IPS-NIHi7 (cell line): ENCODE measurements at regions not wholly inside any gene's neighbourhood (a gene's known extent, or its start where the extent isn't known, plus 50 kb on each side); places are given as distances from the start of the nearest gene placed in this dataset.

ENCODE experiments used
- DNase-seq: peaks from one replicate; pipeline ENCODE4 v3.0.0; 2012; ENCODE audit warnings: mixed read lengths; ENCODE audit errors: extremely low spot score

DNA sequence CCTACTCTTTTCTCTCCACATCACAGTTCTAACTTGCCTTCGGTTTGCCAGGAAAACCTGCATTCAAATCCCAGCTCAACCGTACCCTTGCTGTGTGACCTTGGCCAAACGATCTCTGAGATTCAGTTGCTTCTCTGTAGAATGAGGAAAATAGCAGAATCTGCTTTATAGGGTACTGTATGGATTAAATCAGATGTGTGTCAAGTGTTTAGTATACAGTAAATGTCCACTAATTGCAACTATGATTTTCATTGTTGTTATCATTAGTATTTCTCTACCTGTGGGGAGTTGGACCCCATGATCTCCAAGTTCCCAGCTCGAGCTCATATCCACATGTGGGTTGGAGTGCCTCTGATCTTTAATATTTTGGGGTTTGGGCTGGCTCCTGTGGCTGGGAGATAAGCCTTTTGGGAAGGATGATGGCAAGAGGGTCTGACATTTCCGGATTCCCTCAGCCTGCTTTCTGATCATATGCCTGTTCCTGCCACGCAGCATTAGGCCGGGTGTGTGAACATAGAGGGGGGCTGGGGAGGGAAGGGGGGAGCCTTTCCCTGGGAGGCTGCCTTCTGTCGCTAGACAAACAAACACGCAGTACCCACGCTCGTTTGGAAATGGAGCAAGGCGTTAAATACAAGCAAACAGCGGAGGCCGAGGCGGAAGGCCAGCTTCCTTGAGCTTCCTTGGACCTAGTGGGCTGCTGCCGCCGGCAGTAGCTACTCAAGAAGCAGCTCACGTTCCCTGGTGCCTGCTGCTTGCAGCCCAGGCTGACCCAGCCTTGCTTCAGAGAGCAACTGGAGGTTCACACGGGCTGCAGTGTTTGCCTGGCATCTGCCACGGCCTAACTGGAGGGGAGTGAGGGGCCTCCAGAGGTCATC lies 213.5 kb upstream of the LHX5 start:
- no peak for DNase-seq

DNA sequence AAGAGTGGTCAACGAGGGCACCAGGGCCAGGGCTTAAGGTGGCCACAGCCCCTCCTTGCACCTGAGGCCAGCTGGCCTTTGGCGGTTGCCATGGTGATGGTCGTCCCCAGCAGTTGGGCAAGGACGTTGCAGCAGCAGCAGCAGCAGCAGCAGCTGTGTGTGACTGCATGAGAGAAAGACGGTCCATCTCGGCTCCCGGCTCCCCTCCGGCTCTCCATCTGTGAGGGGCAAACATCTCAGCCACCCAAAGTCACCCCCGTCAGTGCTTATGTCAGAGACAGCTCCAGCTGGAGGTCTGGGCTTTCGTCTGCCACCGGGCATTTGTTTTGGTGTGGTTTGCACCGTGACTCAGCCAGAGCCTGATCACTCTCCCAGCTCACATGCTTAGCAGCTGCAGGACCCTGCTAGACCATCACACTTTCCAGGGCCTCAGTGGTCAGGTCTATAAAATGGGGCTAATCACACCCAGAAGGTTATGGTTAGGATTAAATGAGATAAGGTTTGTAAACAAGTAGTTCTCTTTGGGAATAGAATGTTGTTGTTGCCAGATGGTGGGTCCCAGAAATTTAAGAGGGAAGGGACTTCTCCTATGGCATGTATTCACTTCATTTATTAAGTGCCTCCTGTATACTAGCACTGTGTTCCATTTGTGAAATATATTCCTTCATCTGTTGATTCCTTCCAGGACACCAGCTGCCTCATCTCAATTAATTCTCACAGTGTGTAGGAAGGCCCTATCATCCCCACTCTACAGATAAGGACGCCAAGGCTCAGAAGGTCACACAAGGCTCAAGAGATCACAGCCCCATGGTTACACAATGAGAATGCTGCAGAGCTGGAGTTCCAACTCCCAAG lies 212.6 kb upstream of the LHX5 start:
- no peak for DNase-seq

DNA sequence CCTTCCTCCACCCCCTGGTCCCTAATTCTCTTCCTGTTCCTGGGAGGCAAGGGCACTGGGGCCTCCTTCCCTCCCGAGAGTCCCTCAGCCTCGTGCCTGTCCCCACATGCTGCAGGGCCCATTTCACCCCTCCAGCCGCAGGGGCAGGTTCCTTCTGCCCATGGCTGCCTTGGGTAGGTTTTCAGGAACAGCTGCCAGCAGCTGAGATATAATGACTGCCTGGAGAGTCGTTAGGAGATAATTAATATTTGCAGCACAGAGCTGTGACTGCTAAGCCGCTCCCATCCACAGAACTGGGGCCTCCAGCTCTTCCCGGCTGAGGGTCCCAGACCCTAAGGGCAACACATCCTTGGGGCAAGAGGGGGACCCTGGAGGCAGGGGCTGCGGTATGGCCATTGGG lies 211.9 kb upstream of the LHX5 start:
- DNase-seq, result no peak

DNA sequence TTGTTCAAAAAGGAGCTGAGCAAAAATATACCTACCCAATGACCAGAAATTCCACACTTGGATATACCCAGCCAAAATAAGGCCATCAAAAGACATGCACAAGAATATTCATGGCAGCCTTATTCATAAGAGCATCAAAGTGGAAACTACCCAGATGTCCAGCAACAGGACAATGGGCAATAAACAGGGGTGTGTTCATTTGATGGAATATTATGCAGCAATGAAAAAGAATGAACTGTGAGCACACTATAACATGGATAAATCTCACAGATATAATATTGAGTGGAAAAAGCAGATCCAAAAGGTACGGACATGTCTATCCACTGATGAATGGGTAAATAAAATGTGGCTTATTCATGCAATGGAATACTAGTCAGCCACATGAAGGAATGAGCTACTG lies 209.2 kb upstream of the LHX5 start:
- DNase-seq, result no peak

DNA sequence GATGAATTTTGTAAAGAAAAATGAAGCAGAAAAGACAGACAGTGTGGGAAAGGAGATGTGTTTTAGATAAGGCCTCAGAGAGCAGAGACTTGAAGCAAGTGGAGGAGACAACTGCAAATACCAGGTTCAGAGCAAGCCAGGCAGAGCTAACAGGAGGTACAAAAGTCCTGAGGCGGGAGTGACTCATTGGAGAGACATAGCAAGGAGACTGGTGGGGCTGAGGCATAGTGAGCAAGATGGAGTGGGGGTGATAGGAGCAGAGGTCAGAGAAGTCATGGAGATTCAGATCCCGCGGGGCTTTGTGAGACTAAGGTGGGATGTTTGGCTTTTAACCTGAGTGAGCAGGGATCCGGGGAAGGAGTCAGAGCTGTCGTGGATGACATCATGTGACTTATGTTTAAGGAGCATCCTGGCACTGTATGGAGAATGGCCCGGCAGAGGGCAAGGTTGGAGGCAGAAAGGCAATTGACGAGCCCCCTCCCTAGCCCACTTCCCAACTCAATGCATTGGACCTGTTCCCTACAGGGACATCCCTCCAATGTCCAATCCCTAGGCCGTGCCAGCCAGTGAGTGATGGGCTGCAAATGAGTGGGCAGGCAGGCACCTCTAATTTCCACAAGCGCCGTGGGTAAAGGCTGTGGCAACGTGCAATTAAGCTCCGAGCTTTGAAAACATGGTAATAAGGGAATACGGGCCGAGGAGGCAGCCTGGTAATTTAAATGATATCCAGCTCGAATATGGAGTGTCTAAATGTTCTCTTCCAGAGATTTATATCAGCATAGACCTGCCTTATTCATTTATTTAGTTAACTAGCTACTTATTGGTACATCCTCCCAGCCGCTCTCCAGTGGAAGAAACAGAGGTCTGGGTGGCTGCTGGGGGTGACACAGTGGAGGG lies 206.8 kb upstream of the LHX5 start:
- no peak for DNase-seq

DNA sequence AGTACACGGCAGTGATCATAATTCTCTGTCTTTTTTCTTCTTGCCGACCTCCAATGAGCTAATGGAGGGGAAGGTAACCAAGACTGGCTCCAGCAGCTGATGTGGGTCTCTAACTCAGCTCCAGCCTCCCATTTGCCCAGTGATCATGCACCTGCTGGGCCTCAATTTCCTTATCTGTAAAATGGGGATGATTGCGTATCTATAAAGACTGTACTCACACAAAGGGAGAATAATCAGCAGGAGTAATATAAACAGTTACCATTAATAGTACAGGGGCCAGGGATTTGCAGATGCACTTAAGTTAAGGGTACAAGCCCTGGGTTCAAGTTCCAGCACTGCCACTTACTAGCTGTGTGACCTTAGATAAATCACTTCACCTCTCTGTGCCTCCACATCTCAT lies 204.9 kb upstream of the LHX5 start:
- no peak for DNase-seq

DNA sequence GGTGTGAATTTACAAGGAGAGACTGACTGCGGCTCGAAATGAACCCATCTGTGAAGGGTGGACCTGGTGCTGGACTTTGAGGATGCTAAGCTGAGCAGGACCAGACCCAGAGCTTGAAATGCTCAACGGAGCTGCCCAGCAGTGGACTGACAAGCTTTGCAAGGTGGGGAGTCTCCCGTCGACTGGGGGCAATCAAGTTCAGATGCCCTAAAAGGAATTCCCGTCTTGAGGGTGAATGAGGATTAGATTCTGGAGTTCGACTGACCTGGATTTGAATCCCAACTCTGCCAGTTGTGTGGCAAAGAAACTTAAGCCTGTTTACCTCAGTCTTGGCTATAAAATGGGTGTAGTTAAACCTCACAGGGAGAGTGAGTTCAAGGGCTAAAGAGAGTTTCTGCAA lies 204.4 kb upstream of the LHX5 start:
- no peak for DNase-seq

DNA sequence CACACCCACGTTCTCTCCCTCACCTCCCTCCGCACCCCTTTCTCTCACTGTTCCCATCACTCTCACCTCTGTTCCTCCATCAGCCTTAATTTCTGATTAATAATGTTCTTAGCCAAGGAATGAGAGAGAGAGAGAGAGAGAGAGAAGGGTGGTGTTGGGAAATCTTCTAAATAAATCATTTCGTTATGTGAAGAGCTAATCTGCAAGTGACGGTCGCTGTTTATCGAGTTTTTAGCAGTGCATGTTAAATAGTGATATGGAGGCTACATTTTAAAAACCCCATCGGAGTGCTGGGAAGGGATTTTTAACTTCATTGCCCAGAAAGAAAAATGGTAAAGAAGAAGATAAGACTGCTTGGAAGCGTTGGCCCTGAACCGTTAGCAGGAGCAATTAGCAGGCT lies 203.3 kb upstream of the LHX5 start:
- no peak for DNase-seq

DNA sequence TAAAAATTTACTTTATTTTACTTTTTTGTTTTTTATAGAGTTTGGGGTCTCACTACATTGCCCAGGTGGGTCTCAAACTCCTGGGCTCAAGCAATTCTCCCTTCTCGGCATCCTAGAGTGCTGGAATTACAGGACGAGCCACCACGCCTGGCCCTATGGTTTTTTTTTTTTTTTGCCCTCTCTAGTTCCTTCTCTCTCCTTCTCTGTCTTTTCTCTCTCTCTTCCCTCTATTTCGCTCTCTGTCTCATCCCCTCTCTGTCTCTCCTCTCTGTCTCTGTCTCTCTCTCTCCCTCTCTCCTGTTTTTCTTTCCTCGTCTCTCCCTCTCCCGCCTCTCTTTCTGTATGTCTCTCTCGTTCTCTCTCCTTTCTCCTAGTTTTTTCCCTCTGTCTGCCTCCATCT lies 202.6 kb upstream of the LHX5 start:
- DNase-seq, result no peak

DNA sequence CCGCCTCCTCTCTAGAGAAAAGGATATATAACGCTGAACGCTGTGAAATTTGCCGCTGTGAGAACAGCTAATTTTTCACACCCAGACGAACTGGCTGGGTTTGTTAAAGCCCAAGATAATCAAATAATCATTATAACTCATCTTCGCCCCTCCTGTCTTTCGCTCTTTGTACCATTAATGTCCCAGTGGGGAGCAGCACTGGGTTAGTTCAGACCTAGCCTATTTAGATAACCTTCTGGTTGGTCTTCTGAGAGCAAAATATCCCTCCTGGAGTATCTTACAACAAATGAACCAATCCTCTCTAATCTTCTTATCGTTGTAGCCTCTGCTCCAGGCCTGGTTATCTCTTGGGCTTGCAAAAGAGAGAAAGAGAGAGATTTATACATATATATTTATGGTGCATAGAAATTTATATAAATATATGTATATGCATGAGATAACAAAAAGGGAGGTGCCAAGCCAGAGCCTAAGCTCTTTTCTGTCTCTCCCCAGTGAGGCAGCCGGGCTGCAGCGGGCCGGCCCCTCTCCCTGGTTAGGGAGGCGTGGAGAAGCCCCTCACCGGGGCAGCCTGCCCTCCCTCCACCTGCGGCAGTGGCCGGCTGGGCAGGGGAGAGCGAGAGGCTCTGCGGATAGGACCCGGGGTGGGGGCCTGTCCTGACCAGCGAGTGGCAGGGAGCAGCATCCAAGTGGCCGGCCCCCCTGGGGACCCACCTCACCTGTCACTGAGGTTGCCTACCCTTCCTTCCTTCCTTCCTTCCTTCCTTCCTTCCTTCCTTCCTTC lies 202.0 kb upstream of the LHX5 start:
- no peak for DNase-seq

DNA sequence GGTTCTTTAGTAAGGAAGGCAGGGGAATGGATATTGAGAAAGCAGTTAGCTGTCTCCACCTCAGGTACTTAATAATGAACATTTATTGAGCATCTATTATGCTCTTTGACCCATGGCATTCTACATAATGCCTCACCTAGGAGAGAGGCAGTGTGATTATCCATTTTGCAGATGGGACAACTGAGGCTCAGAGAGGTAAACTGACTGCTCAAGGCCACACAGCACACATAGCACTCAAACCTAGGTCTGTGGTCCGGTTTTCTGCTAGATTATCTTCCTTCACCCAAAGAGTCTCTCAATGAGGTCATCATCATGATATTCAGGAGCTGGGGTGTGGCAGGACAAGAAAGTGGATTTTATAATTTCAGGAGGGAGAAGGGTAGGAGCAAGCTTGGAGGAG lies 199.1 kb upstream of the LHX5 start:
- no peak for DNase-seq

DNA sequence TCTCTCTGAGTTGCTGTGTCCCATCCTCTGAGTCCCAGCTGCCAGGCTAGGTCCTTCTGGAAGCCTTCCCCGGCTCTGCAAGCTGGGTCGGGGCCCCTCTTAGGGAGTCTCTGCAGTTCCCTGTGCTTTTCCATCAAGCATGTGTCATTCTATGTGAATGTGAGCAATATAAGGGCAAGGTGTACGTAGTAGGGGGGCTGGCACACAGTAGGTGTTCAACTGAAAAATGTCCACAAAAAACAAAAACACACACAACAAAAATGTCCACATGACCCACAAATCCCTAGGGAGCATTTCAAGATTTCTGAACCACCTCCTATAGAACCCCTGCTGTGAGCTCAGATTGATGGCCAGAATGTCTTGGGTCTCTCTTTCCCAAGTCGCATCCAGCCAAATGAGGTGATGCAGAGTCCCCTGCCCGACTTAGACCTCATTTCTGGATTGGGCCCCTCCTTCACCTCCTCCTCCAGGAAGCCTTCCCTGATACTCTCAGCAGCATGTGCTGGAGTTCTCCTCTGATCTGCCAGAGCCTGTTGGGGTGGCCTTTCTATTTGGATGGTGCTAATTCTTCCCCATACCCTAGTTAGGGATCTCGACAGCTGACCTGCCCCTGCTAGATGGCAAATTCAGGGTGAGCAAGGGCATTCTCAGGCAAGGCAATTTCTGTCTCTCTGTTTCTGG lies 196.1 kb upstream of the LHX5 start:
- no peak for DNase-seq

DNA sequence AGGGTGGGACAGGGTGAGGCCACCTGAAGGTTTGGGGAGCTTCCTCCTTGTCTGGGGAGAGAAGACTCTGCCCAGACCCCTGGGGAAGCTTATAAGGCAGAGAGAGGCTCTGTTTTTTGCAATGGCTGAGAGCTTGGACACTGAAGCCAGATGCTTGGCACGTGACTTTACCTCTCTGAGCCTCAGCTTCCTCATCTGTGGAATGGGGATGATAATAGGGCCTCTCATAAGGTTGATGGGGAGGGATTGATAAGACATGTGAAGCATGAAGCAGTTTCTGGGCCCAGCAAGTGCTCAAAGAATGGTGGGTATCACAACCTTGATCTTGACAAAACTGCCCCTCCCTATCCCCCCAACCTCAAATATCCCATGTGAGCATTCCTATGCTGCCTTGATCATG lies 195.4 kb upstream of the LHX5 start:
- no peak for DNase-seq

DNA sequence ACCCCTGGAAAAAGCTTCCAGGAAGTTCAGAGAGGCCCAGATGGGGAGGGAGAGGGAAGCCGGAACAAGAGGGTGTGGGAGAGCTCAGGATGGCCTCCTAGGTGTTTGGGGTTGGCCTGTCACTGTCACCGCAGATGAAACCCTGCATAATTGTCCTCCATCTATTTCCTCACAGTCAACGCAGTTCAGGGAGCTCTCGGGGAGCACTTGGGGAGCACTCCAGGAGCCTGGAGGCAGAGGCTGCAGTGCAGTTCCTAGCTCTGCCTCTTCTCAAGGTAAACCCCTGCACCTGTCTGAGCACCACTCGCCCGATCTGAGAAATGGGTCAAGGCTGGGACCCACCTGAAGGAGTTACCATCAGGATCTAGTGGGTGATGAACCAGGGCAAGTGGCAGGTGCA lies 194.6 kb upstream of the LHX5 start:
- DNase-seq, result no peak

DNA sequence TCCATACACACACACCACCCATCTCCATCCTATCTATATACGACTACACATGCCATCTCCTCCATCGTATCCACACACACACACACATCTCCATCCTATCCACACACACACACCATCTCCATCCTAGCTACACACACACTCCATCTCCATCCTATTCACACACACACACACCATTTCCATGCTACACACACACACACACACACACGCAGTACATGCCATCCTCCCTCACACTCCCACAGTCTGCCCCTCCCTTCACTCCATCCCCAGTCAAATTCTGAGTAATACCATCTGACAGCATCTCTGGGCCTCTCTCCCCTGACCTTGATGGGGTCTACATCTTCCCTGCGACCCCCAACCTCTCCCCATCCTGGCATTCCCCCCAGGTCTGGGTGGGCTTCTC lies 193.8 kb upstream of the LHX5 start:
- no peak for DNase-seq

DNA sequence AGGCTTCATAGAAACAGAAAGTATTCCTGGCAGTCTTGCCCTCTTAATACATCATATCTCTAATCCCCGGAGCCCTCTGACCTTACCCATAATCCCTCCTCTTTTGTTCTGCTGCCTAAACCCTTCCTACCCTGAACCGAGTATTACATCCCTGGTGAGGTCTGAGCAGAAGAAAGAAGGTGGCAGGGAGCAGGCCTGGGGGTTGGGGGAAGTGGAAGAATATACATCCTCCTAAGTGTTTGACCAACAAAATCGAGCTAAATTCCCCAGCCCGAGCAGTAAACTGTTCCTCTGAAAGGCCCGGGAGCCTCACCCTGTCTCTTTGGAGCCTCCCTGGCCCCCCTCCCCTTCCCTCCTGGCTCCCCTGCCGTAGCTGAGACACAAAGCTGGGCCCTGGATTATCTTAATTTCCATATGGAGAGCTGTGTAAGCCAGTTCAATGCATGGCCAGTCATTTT lies 192.6 kb upstream of the LHX5 start:
- no peak for DNase-seq

DNA sequence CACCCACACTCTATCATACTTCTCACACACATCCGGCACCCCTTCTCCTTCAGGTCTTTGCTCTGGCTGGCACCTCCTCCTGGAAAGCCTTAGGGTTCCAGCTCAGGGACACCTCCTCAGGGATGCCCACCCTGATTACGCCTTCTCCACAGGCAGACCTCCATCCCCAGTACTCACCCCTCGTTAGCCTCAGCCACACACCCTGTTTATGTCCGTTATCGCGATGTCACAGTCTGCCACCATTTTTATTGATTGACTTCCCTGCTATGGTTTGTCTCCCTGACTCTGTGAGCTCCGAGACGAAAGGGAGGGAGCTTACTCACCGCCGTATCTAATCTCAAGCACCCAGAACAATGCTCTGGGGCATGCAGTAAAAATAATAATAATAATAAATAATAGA lies 191.7 kb upstream of the LHX5 start:
- no peak for DNase-seq

DNA sequence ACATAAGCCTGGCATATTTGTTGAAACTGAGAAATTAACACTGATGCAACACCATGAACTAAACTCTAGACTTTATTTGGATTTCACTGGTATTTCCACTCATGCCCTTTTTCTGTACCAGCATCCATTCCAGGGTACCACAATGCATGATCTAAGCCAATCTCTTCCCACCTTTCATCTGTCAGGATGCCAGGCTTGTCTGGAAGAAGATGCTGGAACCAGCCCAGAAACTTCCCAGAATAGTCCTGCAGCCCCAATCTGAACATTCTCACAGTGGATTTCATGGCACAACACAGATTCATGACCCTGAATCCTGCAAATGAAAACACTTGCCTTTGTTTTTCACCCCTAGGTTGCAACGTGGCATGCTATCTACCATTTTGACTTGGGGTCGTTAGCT lies 189.3 kb upstream of the LHX5 start:
- DNase-seq, result no peak

DNA sequence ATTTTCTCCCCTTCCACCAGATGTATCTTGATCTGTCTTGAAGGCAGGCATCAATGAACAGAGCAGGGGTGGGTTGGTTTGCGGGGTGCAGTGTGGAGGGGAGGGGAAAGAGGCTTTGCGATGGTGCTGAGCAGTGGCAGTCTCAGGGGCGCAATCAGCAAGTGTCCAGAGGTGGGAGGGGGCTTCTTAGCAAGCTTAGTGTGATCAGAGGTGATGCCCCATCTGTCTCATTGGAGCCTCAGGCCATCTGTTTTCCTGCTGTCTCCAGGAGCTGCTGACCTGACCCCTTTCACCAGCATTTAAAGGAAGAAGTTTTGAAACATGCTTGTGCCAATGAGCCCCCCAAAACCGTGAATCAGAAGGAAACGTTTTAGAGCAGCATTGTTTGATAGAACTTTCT lies 187.7 kb upstream of the LHX5 start:
- no peak for DNase-seq

DNA sequence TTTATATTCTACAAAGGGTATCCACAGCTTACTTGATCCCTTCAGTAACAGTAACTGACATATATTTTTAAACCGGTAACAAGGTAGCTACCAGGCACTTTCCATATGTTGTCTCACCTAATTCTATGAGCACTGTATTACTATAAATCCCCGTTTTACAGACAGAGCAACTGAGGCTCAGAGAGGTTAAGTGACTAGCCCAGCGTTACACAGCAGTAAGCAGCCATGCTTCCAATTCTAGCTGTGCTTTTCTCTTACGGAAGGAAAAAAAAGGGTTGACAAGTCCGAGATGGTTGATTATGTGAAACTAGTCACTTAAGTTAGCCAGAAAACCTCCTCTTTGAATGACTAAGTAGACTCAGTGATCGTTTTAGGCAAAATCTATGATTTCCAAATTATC lies 187.3 kb upstream of the LHX5 start:
- DNase-seq, result no peak
